ENCODE measurements at regions not wholly inside any gene's neighbourhood (a gene's known extent, or its start where the extent isn't known, plus 50 kb on each side); places are given as distances from the start of the nearest gene placed in this dataset.
"Not testable (repeated sequence)": the region's sequence is repeated elsewhere in the genome, so short reads cannot be mapped to it uniquely, and the experiment has no call there.

GRCh38 chr3:27615555-27615954, 106.6 kb downstream of the EOMES start:
- no peak overlapping the region for H3K9ac ChIP-seq (ENCODE audit: low read depth in 1 of 3, low read length in 3 of 3)
- H3K4me1 ChIP-seq (ENCODE audit: control insufficient read depth in 3 of 3, insufficient read depth in 3 of 3, low read length in 3 of 3): no peaks in the 10 kb centered on the region
- no peak overlapping the region for H3K27ac ChIP-seq (ENCODE audit: low read depth, low read length)
- no peaks in the 10 kb centered on the region for H3K36me3 ChIP-seq (ENCODE audit: control insufficient read depth in 3 of 3, insufficient read depth in 3 of 3, low read length in 3 of 3)
- no peak overlapping the region for H3K4me3 ChIP-seq (ENCODE audit: low read length in 3 of 3)
- peaks cover 4 to 9% (median 8%) of the 10 kb centered on the region in 3 donors for H3K9me3 ChIP-seq (ENCODE audit: control insufficient read depth in 3 of 3, low read length in 3 of 3)
- no peaks in the 10 kb centered on the region for H3K27me3 ChIP-seq (ENCODE audit: control insufficient read depth in 3 of 3, insufficient read depth in 3 of 3, low read length in 3 of 3)

GRCh38 chr3:27614592-27614991, 107.5 kb downstream of the EOMES start:
- peaks cover 4 to 9% (median 8%) of the 10 kb centered on the region in 3 donors for H3K9me3 ChIP-seq (ENCODE audit: control insufficient read depth in 3 of 3, low read length in 3 of 3)
- H3K4me1 ChIP-seq (ENCODE audit: control insufficient read depth in 3 of 3, insufficient read depth in 3 of 3, low read length in 3 of 3): no peaks in the 10 kb centered on the region
- H3K9ac ChIP-seq (ENCODE audit: low read depth in 1 of 3, low read length in 3 of 3): no peak overlapping the region
- no peaks in the 10 kb centered on the region for H3K27me3 ChIP-seq (ENCODE audit: control insufficient read depth in 3 of 3, insufficient read depth in 3 of 3, low read length in 3 of 3)
- no peaks in the 10 kb centered on the region for H3K36me3 ChIP-seq (ENCODE audit: control insufficient read depth in 3 of 3, insufficient read depth in 3 of 3, low read length in 3 of 3)
- H3K27ac ChIP-seq (ENCODE audit: low read depth, low read length): no peak overlapping the region
- no peak overlapping the region for H3K4me3 ChIP-seq (ENCODE audit: low read length in 3 of 3)

DNA sequence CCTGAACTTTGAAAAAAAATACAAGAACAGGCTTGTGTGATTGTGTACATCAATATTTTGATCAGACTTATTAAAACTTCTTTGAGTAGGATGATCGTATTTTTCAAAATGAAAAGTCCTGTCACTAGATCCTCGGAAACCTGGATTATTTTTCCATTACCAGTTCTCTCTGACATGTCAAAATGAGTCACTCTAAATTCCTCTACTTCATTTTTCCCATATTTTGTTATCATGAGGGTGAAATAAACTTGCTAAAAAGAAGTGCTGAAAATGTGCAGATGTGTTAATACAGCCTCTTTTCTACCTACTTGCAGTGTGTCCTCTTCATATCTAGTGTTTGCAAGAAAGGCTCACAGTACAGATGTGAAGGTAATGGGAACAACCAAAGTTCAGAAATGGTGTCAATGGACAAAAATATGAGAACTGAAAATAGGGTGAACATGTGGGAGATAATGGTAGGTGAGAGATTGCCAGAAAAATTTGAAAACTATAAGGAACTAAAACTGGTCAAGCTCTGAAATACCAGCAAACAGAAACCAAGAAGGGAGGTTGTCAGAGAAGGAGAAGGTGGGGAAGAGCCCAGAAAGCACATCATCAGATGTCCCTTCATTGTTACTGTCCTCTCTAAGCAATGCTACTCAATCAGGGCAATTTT, 108.2 kb downstream of the EOMES start:
- no peak overlapping the region for H3K27ac ChIP-seq (ENCODE audit: low read depth, low read length)
- no peaks in the 10 kb centered on the region for H3K36me3 ChIP-seq (ENCODE audit: control insufficient read depth in 3 of 3, insufficient read depth in 3 of 3, low read length in 3 of 3)
- H3K9ac ChIP-seq (ENCODE audit: low read depth in 1 of 3, low read length in 3 of 3): no peak overlapping the region
- no peaks in the 10 kb centered on the region for H3K4me1 ChIP-seq (ENCODE audit: control insufficient read depth in 3 of 3, insufficient read depth in 3 of 3, low read length in 3 of 3)
- no peak overlapping the region for H3K4me3 ChIP-seq (ENCODE audit: low read length in 3 of 3)
- no peaks in the 10 kb centered on the region for H3K27me3 ChIP-seq (ENCODE audit: control insufficient read depth in 3 of 3, insufficient read depth in 3 of 3, low read length in 3 of 3)
- H3K9me3 ChIP-seq (ENCODE audit: control insufficient read depth in 3 of 3, low read length in 3 of 3): peaks cover 4 to 9% (median 8%) of the 10 kb centered on the region in 3 donors

DNA sequence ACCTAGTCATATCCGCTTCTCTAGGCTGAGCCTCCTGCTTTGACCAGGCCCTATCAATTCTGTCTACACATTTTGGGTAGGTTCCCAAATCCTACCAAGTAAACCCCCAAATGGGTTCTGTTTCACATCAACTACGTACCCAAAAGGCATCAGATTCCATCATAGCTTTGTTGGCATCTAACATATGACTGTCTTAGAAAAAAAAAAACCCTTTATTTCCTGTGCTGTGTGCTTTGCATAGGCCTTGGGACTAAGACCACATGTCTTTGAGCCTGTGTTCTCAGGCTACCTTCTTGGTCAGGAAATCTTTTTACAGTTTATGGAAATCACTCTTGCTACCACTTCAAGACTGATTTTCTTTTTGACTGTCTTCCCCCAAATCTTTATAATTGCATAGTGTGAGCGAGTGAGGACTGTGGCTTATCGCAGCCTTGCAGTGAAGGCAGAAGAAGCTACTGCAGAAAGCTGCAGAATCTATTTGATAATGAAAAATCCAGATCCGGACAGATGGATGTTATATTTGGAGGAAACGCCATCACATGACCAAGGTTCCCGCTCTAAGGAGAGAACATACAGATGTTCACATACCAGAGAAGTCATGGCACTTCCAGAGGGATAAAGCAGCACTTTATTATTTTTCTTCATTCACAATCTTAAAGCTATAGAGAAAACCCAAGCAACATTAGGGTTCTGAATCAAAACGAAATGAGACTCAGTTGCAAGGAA, 111.2 kb downstream of the EOMES start:
- Histone ChIP-seq H3K27ac (ENCODE audit: low read depth, low read length) (no peak overlapping the region), H3K36me3 (ENCODE audit: control insufficient read depth in 3 of 3, insufficient read depth in 3 of 3, low read length in 3 of 3) (no peaks in the 10 kb centered on the region), H3K9me3 (ENCODE audit: control insufficient read depth in 3 of 3, low read length in 3 of 3) (peaks cover 4 to 9% (median 8%) of the 10 kb centered on the region in 3 donors), H3K9ac (ENCODE audit: low read depth in 1 of 3, low read length in 3 of 3) (no peak overlapping the region), H3K4me1 (ENCODE audit: control insufficient read depth in 3 of 3, insufficient read depth in 3 of 3, low read length in 3 of 3) (no peaks in the 10 kb centered on the region), H3K27me3 (ENCODE audit: control insufficient read depth in 3 of 3, insufficient read depth in 3 of 3, low read length in 3 of 3) (no peaks in the 10 kb centered on the region), H3K4me3 (ENCODE audit: low read length in 3 of 3) (no peak overlapping the region)

DNA sequence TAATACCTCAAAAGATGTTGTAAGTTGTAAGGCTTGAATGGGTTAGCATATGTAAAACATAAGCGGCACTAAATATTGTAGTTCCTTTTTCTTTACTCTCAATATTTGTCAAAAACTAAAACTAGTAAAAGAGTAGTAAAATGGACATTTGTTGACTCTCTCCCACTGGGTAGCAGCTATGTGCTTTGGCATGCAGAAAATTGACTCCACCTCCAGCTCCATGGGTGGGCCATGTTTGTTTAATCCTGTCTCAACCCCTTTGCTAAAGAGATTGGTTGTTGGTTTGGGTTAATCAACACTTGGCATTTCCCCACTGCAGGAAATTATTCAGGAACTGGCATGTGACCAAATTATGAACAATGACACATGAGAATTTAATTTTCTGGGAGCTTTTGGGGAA, 114.8 kb downstream of the EOMES start:
- no peaks in the 10 kb centered on the region for H3K27me3 ChIP-seq (ENCODE audit: control insufficient read depth in 3 of 3, insufficient read depth in 3 of 3, low read length in 3 of 3)
- H3K9me3 ChIP-seq (ENCODE audit: control insufficient read depth in 3 of 3, low read length in 3 of 3): no peaks in the 10 kb centered on the region
- H3K9ac ChIP-seq (ENCODE audit: low read depth in 1 of 3, low read length in 3 of 3): no peak overlapping the region
- no peaks in the 10 kb centered on the region for H3K36me3 ChIP-seq (ENCODE audit: control insufficient read depth in 3 of 3, insufficient read depth in 3 of 3, low read length in 3 of 3)
- H3K4me3 ChIP-seq (ENCODE audit: low read length in 3 of 3): no peak overlapping the region
- H3K4me1 ChIP-seq (ENCODE audit: control insufficient read depth in 3 of 3, insufficient read depth in 3 of 3, low read length in 3 of 3): no peaks in the 10 kb centered on the region
- no peak overlapping the region for H3K27ac ChIP-seq (ENCODE audit: low read depth, low read length)

DNA sequence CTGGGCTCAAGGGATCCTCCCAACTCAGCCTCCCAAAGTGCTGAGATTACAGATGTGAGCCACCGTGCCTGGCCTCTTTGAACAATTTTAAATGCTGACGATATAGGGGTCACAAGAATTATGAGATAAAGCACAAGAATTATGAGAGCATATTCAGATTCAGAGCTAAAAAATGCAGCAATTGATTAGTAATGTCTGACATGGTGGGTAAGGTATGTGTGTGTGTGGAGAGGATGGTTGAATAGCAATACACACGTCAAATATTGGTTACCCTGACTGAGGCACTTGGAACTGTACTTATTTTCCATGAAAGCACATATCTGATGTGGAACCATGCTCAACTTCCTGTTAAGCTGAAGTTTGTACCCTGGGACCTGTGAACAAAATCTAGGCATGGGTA, 115.6 kb downstream of the EOMES start:
- no peaks in the 10 kb centered on the region for H3K36me3 ChIP-seq (ENCODE audit: control insufficient read depth in 3 of 3, insufficient read depth in 3 of 3, low read length in 3 of 3)
- no peak overlapping the region for H3K9ac ChIP-seq (ENCODE audit: low read depth in 1 of 3, low read length in 3 of 3)
- H3K27ac ChIP-seq (ENCODE audit: low read depth, low read length): no peak overlapping the region
- H3K4me3 ChIP-seq (ENCODE audit: low read length in 3 of 3): no peak overlapping the region
- no peaks in the 10 kb centered on the region for H3K27me3 ChIP-seq (ENCODE audit: control insufficient read depth in 3 of 3, insufficient read depth in 3 of 3, low read length in 3 of 3)
- no peaks in the 10 kb centered on the region for H3K4me1 ChIP-seq (ENCODE audit: control insufficient read depth in 3 of 3, insufficient read depth in 3 of 3, low read length in 3 of 3)
- H3K9me3 ChIP-seq (ENCODE audit: control insufficient read depth in 3 of 3, low read length in 3 of 3): no peaks in the 10 kb centered on the region

GRCh38 chr3:27601311-27601710, 117.1 kb upstream of the SLC4A7 start:
- H3K27me3 ChIP-seq (ENCODE audit: control insufficient read depth in 3 of 3, insufficient read depth in 3 of 3, low read length in 3 of 3); H3K4me1 ChIP-seq (ENCODE audit: control insufficient read depth in 3 of 3, insufficient read depth in 3 of 3, low read length in 3 of 3); H3K4me3 ChIP-seq (ENCODE audit: low read length in 3 of 3); H3K36me3 ChIP-seq (ENCODE audit: control insufficient read depth in 3 of 3, insufficient read depth in 3 of 3, low read length in 3 of 3); H3K9me3 ChIP-seq (ENCODE audit: control insufficient read depth in 3 of 3, low read length in 3 of 3); H3K27ac ChIP-seq (ENCODE audit: low read depth, low read length); H3K9ac ChIP-seq (ENCODE audit: low read depth in 1 of 3, low read length in 3 of 3): not testable (repeated sequence)

- not testable (repeated sequence) for H3K4me1 ChIP-seq (ENCODE audit: control insufficient read depth in 3 of 3, insufficient read depth in 3 of 3, low read length in 3 of 3); H3K27ac ChIP-seq (ENCODE audit: low read depth, low read length); H3K4me3 ChIP-seq (ENCODE audit: low read length in 3 of 3); H3K27me3 ChIP-seq (ENCODE audit: control insufficient read depth in 3 of 3, insufficient read depth in 3 of 3, low read length in 3 of 3); H3K9me3 ChIP-seq (ENCODE audit: control insufficient read depth in 3 of 3, low read length in 3 of 3); H3K36me3 ChIP-seq (ENCODE audit: control insufficient read depth in 3 of 3, insufficient read depth in 3 of 3, low read length in 3 of 3); H3K9ac ChIP-seq (ENCODE audit: low read depth in 1 of 3, low read length in 3 of 3)
These were observed 115.6 kb upstream of the SLC4A7 start for GRCh38 chr3:27599741-27600140.

DNA sequence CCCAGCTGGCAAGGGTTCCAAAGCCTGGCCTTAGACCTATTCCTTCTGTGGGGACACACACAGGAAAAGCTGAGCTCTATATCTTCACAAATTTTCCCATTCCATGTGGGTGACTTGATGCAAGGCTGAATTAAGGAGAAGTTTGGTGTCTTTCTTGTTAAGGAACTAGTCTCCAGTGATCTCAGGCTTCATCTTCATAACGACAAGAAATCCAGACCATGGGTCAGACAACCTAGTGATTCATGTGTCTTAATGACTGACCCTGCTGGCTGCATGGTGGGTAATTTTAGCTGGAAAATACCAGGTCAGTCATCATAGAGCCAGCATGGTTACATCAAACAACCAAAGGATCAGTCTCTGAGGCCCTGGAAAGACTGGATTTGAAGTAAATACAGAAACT, 112.7 kb upstream of the SLC4A7 start:
- H3K4me1 ChIP-seq (ENCODE audit: control insufficient read depth in 3 of 3, insufficient read depth in 3 of 3, low read length in 3 of 3): peaks cover 0 to under 1% (median 0%) of the 10 kb centered on the region in 3 donors
- H3K9ac ChIP-seq (ENCODE audit: low read depth in 1 of 3, low read length in 3 of 3): no peak overlapping the region
- H3K9me3 ChIP-seq (ENCODE audit: control insufficient read depth in 3 of 3, low read length in 3 of 3): no peaks in the 10 kb centered on the region
- H3K27me3 ChIP-seq (ENCODE audit: control insufficient read depth in 3 of 3, insufficient read depth in 3 of 3, low read length in 3 of 3): no peaks in the 10 kb centered on the region
- H3K4me3 ChIP-seq (ENCODE audit: low read length in 3 of 3): no peak overlapping the region
- H3K27ac ChIP-seq (ENCODE audit: low read depth, low read length): no peak overlapping the region
- no peaks in the 10 kb centered on the region for H3K36me3 ChIP-seq (ENCODE audit: control insufficient read depth in 3 of 3, insufficient read depth in 3 of 3, low read length in 3 of 3)

DNA sequence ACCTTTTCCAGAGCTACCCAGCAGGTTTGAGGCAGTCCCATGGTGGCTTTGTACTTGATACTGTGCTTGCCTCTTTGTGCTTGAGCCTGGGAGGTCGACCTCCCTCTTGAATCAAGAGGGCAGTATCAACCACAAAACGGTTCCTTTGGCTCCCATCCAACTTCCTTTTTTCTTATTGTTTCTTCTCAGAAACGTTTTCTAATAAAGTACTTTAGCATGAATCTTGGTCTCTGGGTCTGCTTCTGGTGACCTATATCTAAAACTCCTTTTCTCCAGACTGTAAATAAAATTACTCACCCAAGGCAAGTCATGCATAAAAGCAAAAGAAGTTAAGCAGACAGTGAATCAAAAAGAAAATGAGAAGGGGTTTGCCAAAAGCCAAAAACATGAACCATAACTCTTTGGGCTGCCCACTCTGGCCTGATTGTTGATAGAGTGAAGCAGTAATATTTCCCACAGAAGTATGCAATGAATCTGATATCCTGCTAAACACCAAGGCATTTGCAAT, 112.2 kb upstream of the SLC4A7 start:
- no peak overlapping the region for H3K4me3 ChIP-seq (ENCODE audit: low read length in 3 of 3)
- H3K9me3 ChIP-seq (ENCODE audit: control insufficient read depth in 3 of 3, low read length in 3 of 3): no peaks in the 10 kb centered on the region
- H3K4me1 ChIP-seq (ENCODE audit: control insufficient read depth in 3 of 3, insufficient read depth in 3 of 3, low read length in 3 of 3): peaks cover 0 to 5% (median 3%) of the 10 kb centered on the region in 3 donors
- H3K36me3 ChIP-seq (ENCODE audit: control insufficient read depth in 3 of 3, insufficient read depth in 3 of 3, low read length in 3 of 3): no peaks in the 10 kb centered on the region
- no peaks in the 10 kb centered on the region for H3K27me3 ChIP-seq (ENCODE audit: control insufficient read depth in 3 of 3, insufficient read depth in 3 of 3, low read length in 3 of 3)
- no peak overlapping the region for H3K9ac ChIP-seq (ENCODE audit: low read depth in 1 of 3, low read length in 3 of 3)
- H3K27ac ChIP-seq (ENCODE audit: low read depth, low read length): no peak overlapping the region
